HG03432 (cell line): ENCODE measurements at regions not wholly inside any gene's neighbourhood (a gene's known extent, or its start where the extent isn't known, plus 50 kb on each side); places are given as distances from the start of the nearest gene placed in this dataset.

ENCODE experiments used
- ATAC-seq: cut with Tn5 transposase; IDR thresholded peaks from one replicate; pipeline ENCODE4 v1.9.1; 2021; ENCODE audit warnings: mild to moderate bottlenecking, moderate library complexity; ENCODE audit not compliant: unreplicated experiment

DNA sequence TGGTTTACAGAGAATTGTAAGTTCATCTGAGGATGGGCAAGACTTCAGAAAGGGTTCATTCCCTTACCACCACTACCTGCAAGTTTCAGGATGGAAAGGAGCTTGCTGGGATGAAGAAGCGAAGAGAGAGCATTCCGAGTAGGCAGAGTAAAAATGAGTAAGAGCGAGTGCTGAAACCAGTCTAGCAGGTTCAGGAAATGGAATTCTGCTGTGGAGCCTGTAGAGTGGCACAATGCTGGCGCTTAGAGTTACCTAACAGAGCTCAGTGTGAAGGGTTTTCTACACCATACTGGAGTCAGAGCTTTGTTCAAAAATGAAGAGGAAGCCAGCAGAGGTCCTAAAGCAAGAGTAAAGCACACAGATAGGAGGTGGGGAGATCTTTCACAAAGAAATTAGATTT is 179.2 kb upstream of the ZC3H12C start:
- ATAC-seq, result no peak

DNA sequence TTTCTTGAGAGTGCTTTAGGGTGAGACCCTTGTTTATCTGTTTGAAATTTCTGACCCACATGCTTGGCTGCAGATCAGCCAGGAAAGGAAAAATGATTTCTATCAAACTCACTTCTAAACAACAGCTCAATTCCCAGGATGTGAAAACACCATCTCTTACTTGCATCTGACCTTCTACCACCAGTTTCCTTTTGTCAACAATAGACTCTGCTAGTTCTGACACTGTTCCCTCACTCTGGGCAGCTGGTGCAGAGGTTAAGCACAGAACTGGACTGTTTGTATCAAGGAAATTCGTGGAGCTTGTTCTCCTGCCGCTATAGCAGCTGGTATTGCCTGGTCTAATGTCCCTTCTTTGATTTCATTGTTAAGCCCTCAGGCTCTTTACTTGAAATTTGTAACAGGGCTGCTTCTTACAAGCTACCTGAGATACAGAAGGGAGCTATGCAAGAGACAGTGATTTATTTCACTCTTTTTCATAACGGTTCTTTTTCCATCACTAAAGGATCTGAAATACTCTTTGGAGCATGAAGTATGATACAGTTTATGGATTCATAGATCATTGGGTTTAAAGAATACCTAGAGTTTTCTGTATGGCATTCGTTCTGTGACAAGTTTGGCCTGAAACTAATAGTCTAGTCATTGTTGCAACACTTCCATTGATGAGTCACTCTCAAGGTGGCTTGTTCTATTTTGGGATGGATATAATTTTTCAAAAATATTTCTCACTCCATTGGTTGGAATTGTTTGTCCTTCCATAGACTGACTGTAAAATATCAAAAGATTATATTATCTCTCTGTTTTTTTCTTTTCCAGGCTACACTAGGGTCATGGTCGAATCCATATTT is 178.2 kb upstream of the ZC3H12C start:
- ATAC-seq, result peak; percentile 66

DNA sequence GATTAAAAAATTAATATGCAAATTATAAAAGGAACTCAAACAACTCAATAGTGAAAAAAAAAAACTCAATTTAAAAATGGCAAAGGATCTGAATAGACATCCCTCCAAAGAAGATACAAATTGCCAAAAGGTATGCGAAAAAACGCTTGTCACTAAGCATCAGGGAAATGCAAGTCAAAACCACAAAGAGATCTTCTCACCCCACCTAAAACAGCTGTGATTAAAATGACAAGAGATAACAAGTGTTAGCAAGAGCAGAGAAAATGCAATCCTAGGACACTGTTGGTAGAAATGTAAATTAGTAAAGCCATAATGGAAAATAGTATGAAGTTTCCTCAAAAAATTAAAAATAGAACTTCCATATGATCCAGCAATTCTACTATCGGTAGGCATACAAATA is 166.3 kb upstream of the ZC3H12C start:
- ATAC-seq, result no peak

DNA sequence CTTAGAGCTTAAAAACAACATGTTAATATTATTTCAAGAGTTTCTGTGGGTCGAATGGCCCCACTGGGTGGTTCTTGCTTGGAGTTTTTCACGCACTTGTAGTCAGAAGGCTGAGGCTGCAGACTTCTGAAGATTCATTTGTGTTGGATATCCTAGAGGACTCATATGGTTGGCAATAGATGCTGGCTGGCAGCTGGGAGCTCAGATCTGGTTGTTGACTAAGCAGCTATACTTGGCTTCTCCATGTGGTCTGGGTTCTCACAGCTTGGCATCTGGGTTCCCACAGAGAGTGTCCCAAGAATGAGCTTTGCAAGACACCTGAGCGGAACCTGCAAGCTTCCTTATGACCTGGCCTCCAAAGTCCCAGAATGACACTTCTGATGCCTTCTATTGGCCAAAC is 163.9 kb upstream of the ZC3H12C start:
- ATAC-seq, result no peak

DNA sequence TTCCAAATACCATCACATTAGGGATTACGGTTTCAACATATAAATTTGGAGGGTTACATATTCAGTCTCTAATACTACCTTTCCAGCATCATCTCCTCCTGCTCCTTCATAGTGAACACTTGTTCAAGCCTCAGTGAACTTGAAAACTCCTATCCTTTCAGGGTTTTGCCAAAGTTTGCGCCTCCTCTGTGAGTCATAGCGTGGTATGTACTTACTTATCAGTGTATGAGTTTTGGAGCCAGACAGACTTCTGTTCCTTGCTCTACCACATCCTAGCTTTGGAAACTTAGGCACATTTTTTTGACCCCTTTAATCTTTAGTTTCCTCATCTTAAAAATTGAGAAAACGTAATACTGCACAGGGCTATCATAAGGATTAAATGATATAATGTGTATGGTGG is 160.1 kb upstream of the ZC3H12C start:
- ATAC-seq, result no peak

DNA sequence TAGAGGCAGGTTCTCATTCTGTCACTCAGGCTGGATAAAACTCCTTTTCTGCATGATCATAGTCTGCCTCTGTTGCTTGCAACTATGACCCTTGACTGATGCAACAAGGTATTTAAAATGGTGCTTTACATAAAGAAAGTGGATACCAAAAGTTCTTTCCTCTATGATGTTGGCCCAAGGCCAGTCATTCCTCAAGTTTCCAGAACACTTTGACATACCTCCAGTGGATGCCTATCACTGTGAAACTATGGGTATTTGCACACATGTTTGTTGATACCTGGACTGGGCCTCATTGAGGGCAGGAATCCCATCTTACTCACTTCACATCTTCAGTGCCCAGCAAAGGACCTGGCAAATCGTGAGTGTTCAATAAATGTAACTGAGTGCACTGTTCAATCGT is 159.0 kb upstream of the ZC3H12C start:
- no peak for ATAC-seq

DNA sequence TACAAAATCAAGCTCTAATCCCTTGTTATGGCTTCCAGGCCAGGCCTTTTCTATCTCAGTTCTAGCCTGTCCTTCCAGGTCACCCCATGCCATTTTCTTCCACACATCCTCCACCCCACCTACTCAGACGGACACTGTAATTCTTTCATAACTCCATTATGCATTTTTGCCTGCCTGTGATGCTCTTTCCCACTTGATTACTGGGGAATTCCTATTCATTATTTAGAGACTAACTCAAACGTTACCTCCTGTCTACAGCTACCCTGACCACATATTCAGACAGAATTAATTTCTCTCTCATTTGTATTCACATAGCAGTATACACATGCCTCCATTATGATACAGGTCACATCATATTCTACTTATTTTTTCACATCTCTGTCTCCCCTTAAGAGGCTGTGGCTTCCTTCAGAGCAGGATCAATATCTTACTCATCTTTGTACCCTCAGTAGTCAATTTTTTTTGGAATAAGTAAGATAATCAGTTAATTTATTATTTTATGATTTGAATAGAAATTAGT is 156.5 kb upstream of the ZC3H12C start:
- no peak for ATAC-seq

DNA sequence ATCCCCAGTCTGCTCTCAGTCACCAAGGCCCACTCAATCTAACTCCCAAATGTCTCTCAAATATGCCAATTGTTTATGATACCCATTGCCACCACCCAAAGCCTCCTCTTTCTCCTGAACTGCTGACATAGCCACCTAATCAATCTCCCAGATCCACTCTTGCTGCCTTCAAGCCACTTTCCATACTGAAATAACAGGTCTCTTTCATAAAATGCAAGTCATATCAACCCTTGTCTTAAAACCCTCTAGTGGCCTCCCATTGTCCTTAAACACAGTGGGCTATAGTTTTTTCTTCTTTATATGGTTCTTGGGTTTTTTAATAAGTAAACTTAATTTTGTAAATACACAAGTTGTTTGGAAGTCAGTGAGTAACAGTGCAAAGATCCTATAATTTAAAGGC is 155.2 kb upstream of the ZC3H12C start:
- ATAC-seq, result no peak

DNA sequence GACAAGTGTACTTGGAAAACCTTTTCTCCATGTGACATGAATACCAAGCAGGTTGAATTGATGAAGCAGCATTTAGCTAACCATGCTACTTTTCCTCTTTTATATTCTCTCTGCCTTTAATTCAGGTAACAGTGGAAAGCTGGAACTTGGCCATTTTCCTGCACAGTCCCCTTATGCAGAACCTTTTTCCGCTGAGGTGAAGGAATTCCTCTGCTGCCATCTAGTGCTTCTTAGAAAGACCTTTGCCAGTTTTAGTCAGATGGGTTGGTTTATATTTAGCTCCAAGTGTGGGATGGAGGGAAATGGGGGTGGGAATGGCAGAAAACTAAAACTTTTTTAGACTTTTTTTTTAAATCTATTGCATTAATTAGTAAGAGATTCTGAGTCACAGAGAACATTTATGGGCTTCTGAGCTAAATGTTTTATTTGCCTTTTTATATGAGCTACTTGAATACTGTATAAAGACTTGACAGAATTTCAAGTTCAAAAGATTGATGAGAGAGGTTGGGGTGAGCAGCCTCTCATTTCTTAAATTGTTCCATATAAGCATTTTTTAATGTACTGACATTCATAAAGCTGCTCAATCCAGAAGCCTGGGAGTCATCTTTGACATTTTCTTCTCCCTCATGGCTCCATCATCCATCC is 153.9 kb upstream of the ZC3H12C start:
- ATAC-seq, result peak; percentile 67

DNA sequence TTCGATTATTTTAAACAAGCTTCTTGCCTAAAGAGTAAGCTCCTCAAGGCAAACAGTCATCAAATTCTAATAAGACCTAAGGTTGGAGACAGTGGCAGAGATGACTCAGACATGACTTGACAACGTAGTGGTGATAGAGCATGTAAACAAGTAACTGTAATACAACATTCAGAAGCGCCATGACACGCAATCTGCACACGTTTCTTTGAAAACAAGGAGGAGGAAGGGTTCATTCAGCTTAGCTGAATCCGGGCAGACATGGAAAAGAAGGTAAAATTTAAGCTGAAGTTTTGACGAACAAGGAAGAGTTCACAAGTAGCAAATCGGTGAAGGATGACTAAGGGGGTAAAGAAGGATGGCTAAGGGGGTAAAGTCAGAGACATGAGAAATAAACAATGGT is 152.4 kb upstream of the ZC3H12C start:
- no peak for ATAC-seq

DNA sequence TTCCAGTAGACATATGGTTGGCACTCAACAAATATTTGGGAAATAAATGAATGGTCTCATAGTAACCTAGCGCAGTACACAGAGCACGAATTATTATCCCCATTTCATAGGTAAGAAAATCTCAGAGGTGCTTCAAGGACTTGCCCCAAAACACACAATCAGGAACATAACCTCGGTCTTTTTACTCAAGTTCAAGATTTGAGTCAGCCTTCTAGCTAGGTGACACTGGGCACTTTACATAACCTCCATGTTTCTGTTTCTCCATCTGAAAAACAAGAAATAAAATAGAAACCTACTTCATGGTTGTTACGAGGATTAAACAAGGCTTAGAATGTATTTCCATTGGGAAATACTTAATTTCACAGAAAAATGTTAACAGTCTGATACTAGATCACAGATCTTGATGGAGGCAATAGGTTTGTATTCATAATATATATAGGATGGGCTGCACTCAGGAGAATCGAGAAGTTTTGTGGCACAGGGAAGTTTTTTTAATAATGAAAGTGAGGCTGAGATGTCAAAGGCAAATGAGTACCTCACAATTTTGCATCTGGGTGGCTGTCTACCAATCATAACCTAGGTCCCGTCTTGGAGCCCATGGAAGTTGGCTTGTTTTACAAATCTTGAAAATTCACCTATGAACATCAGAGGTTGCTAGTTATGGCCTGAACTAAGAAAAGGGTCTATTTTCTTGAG is 147.4 kb upstream of the ZC3H12C start:
- ATAC-seq, result peak; percentile 75

DNA sequence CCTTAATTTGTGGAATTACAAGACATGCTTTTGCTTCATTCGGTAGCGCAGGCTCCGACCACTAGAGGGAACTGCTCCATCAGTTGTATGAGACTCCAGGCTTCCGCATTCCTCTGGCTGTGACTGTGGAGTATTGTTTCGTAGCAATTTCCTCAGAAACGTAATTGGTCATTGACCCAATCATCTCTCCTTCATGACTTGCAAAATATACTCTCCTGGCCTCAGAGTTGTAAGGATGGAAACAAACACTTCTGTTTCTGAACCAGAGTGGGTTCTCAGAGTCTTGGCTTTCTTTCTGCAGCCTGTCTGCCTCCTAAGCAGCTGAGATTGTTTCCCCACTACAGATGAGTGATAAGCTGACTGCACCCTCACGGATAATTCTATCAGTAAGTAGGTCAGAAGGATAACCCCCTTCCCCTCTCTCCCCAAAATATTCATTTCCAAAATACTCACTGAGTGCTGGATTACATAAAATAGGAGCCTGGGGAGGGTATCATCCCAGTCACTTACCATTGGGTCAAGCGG is 146.8 kb upstream of the ZC3H12C start:
- peak; percentile 94 for ATAC-seq

DNA sequence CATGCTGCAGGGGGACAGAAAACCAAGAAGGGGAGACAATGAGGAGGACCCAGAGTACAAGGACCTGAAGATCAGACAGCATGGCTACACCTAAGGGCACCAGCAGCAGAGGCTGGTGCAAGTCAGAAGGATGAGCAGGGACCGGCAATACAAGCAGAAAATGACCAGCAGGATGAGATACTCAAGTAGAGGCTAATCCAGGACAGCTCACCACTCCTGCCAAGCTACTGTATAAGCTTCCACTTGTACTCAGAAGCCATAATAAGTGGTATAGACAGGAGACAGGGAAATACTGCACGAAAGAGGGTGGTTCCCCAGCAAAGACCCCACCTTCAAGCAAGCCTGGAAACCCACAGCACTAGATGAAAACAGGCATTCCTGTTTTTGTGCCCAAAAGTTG is 138.7 kb upstream of the ZC3H12C start:
- ATAC-seq, result no peak

DNA sequence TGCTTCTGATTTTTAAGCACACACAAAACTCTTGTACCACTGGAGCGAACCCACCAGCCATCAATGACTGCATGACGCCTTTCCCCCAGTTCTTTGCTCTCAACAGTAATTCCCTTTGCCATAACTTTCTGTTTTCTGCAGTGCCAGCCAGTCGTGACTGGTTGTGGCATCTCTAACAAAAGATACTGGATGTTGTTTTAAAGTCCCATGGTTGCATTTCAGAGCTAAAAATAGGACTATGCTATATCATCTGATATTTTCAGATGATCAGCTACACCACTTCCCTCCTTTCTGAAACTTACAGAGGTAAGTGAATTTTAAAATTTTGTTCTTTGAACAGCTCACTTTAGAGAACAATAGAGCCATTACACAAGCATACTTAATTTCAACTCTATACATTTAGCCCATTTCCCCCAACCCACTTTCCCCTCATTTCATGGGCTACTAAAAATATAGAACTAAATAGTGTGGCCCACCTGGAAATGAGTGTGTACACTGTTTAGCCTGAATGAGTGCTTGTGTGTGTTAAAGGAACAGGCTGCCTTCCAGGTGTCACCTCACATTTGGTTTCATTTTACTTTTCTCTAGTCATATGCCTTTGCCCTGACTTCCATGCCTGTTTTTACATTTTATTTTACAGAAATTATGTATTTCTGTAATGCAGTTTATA is 136.9 kb upstream of the ZC3H12C start:
- peak; percentile 82 for ATAC-seq

DNA sequence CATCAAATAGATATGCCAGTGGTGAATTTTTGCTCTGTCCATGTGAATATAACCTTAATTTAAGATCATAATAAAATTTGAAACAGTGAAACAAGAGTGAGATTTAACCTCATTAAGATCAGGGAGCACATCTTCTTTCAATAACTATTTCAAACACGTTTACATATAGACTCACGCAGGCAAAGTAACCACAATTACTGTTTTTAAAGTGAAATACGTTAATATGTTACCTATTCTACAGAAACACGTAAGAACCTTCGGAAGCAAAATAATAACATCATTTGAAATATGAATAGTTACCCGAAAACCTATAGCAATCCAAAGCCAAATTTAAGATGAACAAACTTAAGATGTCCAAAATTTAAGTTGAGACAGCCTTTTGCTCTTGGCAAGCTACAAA is 136.2 kb upstream of the ZC3H12C start:
- ATAC-seq, result peak; percentile 47

DNA sequence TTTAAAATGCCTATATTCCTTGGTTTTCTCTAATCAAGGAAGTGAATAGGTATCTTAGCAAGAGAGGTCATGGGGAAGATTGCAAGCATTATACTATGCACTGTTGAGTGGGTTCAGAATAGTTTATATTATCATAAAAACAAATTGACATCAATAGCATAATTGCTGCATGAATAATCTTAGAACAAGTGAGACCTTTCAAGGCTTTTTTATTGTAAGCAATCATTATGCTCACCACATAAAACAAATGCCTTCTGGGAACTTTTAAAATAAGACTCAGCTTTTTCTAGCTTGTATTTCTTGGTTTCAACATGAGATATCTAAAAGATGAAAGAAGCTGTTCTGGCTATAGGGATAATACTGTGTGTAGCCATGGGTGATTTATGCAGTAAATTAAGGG is 135.6 kb upstream of the ZC3H12C start:
- ATAC-seq, result no peak

DNA sequence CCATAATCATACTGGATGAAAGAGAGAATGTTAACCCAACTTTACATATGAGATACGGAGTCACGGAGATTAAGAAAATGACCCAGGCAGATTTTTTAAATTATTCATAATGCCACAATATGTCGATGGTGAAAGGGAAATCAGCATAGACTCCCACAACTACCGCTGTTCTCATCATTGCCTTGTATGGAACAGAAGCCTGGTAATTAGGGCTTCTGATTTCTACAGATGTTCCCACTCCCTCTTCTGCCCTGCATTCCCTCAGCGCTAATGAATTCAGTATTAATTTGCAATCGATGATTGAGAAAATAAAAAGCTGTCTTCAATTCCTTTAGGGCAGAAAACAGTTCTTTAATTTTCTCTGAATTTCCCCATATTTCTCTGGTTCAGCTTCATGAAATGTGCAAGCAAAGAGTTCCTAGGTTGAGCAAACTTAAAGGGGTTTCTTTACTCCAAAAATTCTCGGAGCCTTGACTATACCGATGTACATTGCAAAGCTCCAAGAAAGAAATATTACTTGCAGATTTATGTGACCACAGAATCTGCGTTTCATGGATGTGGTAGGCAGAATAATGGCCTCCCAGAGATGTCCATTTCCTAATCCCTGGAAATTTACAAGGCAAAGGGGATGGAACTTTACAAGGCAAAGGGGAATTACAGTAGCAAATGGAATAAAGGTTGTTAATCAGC is 134.9 kb upstream of the ZC3H12C start:
- ATAC-seq, result no peak

DNA sequence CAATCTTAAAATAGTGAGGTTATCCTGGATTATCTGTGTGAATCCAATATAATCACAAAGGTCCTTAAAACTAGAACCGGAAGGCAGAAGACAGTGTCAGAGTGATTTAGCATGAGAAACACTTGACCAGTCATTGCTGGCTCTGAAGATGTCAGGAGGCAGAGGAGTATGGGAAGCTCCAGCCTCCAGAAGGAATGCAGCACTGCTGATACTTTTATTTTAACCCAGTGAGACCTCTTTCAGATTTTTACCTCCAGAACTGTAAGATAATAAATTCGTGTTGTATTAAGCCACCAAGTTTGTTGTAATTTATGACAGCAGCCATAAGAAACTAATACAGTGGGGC is 134.4 kb upstream of the ZC3H12C start:
- ATAC-seq, result no peak

DNA sequence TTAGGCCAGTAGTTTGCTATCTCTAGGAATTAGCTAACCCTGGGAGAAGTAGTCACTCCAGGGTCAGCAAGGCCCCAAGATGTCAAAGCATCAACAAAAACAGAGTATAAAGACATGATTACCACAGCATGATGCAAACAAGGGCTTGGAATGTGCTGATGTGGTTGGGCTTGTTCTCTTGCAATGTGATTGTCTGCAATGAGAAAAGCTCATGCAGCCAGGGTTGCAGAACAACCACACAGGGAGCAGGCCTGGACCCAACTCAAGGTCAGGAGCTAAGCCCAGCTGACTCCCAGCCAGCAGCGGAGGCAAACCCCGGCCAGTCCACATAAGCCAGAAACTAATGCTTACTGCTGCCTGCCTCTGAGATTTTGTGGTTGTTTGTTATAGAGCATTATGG is 132.4 kb upstream of the ZC3H12C start:
- no peak for ATAC-seq

DNA sequence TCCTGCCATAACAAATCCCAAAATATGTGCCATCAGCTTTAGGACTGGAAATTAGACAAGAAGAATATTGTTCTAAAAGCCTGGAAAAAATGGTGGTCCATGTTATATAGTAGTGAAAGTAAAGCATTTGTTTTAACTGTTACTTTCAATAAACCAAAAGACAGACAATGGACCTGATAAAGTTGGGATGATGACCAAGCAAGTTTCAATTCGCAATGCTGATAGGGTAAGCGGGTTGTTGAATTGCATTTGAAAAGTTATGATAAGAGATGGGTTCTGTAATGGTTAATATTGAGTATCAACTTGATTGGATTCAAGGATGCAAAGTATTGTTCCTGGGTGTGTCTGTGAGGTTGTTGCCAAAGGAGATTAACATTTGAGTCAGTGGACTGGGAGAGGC is 131.9 kb upstream of the ZC3H12C start:
- ATAC-seq, result no peak

DNA sequence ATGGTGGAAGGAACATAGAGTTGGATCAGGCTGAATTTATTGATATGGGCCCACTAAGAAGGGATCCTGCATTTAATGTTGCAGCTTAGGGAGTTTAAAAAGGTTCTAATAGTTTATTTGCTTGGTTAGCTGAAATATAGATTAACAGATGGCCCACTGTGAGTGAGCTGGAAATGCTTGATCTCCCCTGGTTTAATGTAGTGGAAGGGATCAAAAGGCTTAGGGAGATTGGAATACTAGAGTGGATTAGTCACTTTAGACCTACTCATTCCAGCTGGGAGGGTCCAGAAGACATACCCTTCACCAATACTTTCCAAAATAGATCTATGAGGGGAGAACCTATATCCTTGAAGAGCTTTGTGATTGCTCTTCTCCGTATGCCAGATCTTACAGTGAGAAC is 130.1 kb upstream of the ZC3H12C start:
- no peak for ATAC-seq
